GM12878 (cell line): ENCODE measurements at regions not wholly inside any gene's neighbourhood (a gene's known extent, or its start where the extent isn't known, plus 50 kb on each side); places are given as distances from the start of the nearest gene placed in this dataset.
A peak's percentile ranks its signal among the peaks of the same experiment; 100 is the strongest.

ENCODE experiments used
- ATAC-seq: fragments of 200-7000 bp; cut with Tn5 transposase; 3 replicates; pipeline ENCODE4 v1.9.1; 2020; ENCODE audit warnings: mild to moderate bottlenecking, moderate library complexity
- BruUV-seq: library from RNA; stranded (reverse); fragments of 400-500 nt; replicated peaks from 2 replicates; lab custom pipeline; 2021; lab: Mats Ljungman, UMichigan
- CTCF ChIA-PET: fragments of 300-600 bp; sonication (Branson Sonifier 250); formaldehyde crosslinking; extraction: SDS; loops from one replicate; lab custom pipeline; 2021; ENCODE audit warnings: inconsistent platforms; lab: Yijun Ruan, JAX
- POLR2A ChIA-PET: fragments of 350-600 bp; formaldehyde crosslinking; extraction: SDS; loops from one replicate; lab custom pipeline; 2021; ENCODE audit warnings: inconsistent platforms; lab: Charles Lee
- RAD21 ChIA-PET: fragments of 300-600 bp; sonication (Branson Sonifier 250); formaldehyde crosslinking; loops from one replicate; lab custom pipeline; 2023; ENCODE audit warnings: antibody characterized with exemption; ENCODE audit not compliant: unreplicated experiment; lab: Charles Lee
- SMC1A ChIA-PET: fragments of 300-600 bp; sonication (Branson Sonifier 250); formaldehyde crosslinking; loops from one replicate; lab custom pipeline; 2023; ENCODE audit not compliant: unreplicated experiment, uncharacterized antibody; lab: Charles Lee
- DNase-seq: peaks from one replicate; pipeline ENCODE4 v3.0.0-alpha.2; 2011; ENCODE audit warnings: low read depth, low spot score
- FAIRE-seq: peaks from 3 replicates; lab custom pipeline; 2011; peaks lifted over from hg19 to GRCh38; lab: Jason Lieb, UNC
- H2AFZ ChIP-seq: 2 replicates; pipeline ENCODE4 v1.6.0; 2011; ENCODE audit warnings: low read depth, low read length, control low read depth; ENCODE audit not compliant: control insufficient read depth
- H3K27ac ChIP-seq: 2 replicates; pipeline ENCODE4 v1.5.1; 2011; ENCODE audit warnings: control low read depth; ENCODE audit not compliant: control insufficient read depth, insufficient read depth
- H3K27me3 ChIP-seq, 2 experiments: replicated peaks in 1 of 2; 2 replicates each; pipeline versions ENCODE4 v1.6.0 to v1.6.1; 2011; ENCODE audit warnings: low read length in 1 of 2; ENCODE audit not compliant: control insufficient read depth in 2 of 2, insufficient read depth in 2 of 2
- H3K36me3 ChIP-seq, 2 experiments: 2 replicates each; pipeline ENCODE4 v1.5.1; 2011; ENCODE audit warnings: low read length in 1 of 2; ENCODE audit not compliant: control insufficient read depth in 2 of 2, insufficient read depth in 2 of 2
- H3K4me1 ChIP-seq: 2 replicates; pipeline ENCODE4 v1.6.1; 2011; ENCODE audit warnings: mild to moderate bottlenecking, low read length, moderate library complexity, mixed read lengths; ENCODE audit not compliant: control insufficient read depth, insufficient read depth
- H3K4me2 ChIP-seq: 2 replicates; pipeline ENCODE4 v1.6.0; 2011; ENCODE audit warnings: control low read depth; ENCODE audit not compliant: control insufficient read depth, insufficient read depth
- H3K4me3 ChIP-seq: fragments of 200-600 bp; sonication (generic); 2 replicates; pipeline ENCODE4 v1.5.1; 2016
- H3K79me2 ChIP-seq: 2 replicates; pipeline ENCODE4 v1.6.0; 2011; ENCODE audit warnings: low read length; ENCODE audit not compliant: control insufficient read depth, insufficient read depth
- H3K9ac ChIP-seq: 2 replicates; pipeline ENCODE4 v1.8.0; 2011; ENCODE audit warnings: low read length, control low read depth, mixed read lengths; ENCODE audit not compliant: control insufficient read depth, insufficient read depth
- H3K9me3 ChIP-seq: replicated peaks from 3 replicates; pipeline ENCODE4 v1.5.1; 2011; ENCODE audit warnings: mild to moderate bottlenecking, low read length; ENCODE audit not compliant: control insufficient read depth, insufficient read depth
- H4K20me1 ChIP-seq: 2 replicates; pipeline ENCODE4 v1.6.0; 2011; ENCODE audit not compliant: control insufficient read depth, insufficient read depth
- BHLHE40 ChIP-seq, 2 experiments: fragments of 450-650 bp in 1 of 2; IDR thresholded peaks; 2 replicates each; pipeline ENCODE4 v1.6.1; 2011 to 2017; ENCODE audit warnings: low read depth in 2 of 2, borderline replicate concordance in 1 of 2, improper control_type of control experiment in 1 of 2, low read length in 1 of 2, mild to moderate bottlenecking in 1 of 2
- BRCA1 ChIP-seq: IDR thresholded peaks from 2 replicates; pipeline ENCODE4 v1.6.1; 2011; ENCODE audit warnings: low read depth, low read length, improper control_type of control experiment
- EED ChIP-seq: sonication (generic); IDR thresholded peaks from 2 replicates; pipeline ENCODE4 v1.6.1; 2016; ENCODE audit warnings: antibody characterized with exemption, low read depth
- EP300 ChIP-seq, 2 experiments: fragments of 150-350 bp in 1 of 2; IDR thresholded peaks; 2 replicates each; pipeline ENCODE4 v1.6.1; 2011 to 2012; ENCODE audit warnings: low read depth in 2 of 2, low read length in 2 of 2, borderline replicate concordance in 1 of 2, improper control_type of control experiment in 1 of 2, inconsistent platforms in 1 of 2; ENCODE audit not compliant: control insufficient read depth in 1 of 2
- GABPA ChIP-seq: IDR thresholded peaks from 2 replicates; pipeline ENCODE4 v1.6.1; 2014; ENCODE audit warnings: antibody characterized with exemption, low read depth, mild to moderate bottlenecking, inconsistent platforms
- HDGF ChIP-seq: fragments of 450-650 bp; IDR thresholded peaks from 2 replicates; pipeline ENCODE4 v1.6.1; 2016; ENCODE audit warnings: antibody characterized with exemption
- MTA3 ChIP-seq: IDR thresholded peaks from 2 replicates; pipeline ENCODE4 v1.6.1; 2012; ENCODE audit warnings: low read length, inconsistent platforms, borderline replicate concordance
- PKNOX1 ChIP-seq: fragments of 450-650 bp; IDR thresholded peaks from 2 replicates; pipeline ENCODE4 v1.6.1; 2016; ENCODE audit warnings: mild to moderate bottlenecking
- POU2F2 ChIP-seq: IDR thresholded peaks from 3 replicates; pipeline ENCODE4 v1.6.1; 2011; ENCODE audit warnings: low read depth, mild to moderate bottlenecking, low read length, borderline replicate concordance
- RELB ChIP-seq: fragments of 450-650 bp; IDR thresholded peaks from 2 replicates; pipeline ENCODE4 v1.6.1; 2017; ENCODE audit warnings: low read depth, mild to moderate bottlenecking, moderate library complexity
- SIN3A ChIP-seq: IDR thresholded peaks from 2 replicates; pipeline ENCODE4 v1.6.1; 2012; ENCODE audit warnings: low read depth, low read length, improper control_type of control experiment
- SMC3 ChIP-seq: IDR thresholded peaks from 2 replicates; pipeline ENCODE4 v1.6.1; 2011; ENCODE audit warnings: low read length, improper control_type of control experiment, borderline replicate concordance
- SREBF1 ChIP-seq: IDR thresholded peaks from 2 replicates; pipeline ENCODE4 v1.6.1; 2012; ENCODE audit warnings: mild to moderate bottlenecking, low read length
- ZNF24 ChIP-seq: fragments of 450-650 bp; IDR thresholded peaks from 2 replicates; pipeline ENCODE4 v1.6.1; 2017; ENCODE audit warnings: antibody characterized with exemption, mild to moderate bottlenecking
- ZNF687 ChIP-seq: fragments of 450-650 bp; IDR thresholded peaks from 2 replicates; pipeline ENCODE4 v1.6.1; 2017; ENCODE audit warnings: mild to moderate bottlenecking, moderate library complexity
- WGBS: methylation state at CpG from one replicate; pipeline ENCODE4 v1.1.6; 2016; ENCODE audit warnings: low lambda C conversion rate; ENCODE audit not compliant: insufficient replicate concordance, insufficient coverage; ENCODE audit errors: missing lambda C conversion rate; 5-methylcytosine and 5-hydroxymethylcytosine counted together
- in situ Hi-C: fragments of 300-500 bp; cut with MboI; formaldehyde crosslinking; loops from 9 replicates; pipeline ENCODE4 v1.14.3; 2018; ENCODE audit warnings: mixed read lengths
- intact Hi-C: fragments of 100-400 bp; cut with micrococcal nuclease; formaldehyde crosslinking; loops from one replicate; pipeline ENCODE4 v1.14.2; 2022; ENCODE audit not compliant: unreplicated experiment

- no peak; the same call in 1 of the 2 replicates for TF ChIP-seq SMC3
- peak; percentile 65; the same call in 1 of the 2 replicates for TF ChIP-seq ZNF24
- no peak for TF ChIP-seq MTA3
- TF ChIP-seq EP300 (IDR thresholded peaks at IDR 0.05; ENCODE audit: borderline replicate concordance in 1 of 2, control insufficient read depth in 1 of 2, low read depth in 2 of 2, low read length in 2 of 2): no peak
- TF ChIP-seq ZNF687: no peak
- no peak for TF ChIP-seq SREBF1
These were observed 71.7 kb upstream of the ETV6 start (continued) for GRCh38 chr12:11577658-11578260.

GRCh38 chr12:11578461-11578993 lies 70.9 kb upstream of the ETV6 start:
- H3K27me3 ChIP-seq: no peaks in the 10 kb centered on the region
- no peaks in the 10 kb centered on the region for H3K36me3 ChIP-seq
- H3K4me3 ChIP-seq: peak overlapping the region; percentile 49; the same call in 1 of the 2 replicates
- H3K9ac ChIP-seq: peak overlapping the region; percentile 69
- RAD21 ChIA-PET: interaction anchor here (0.6 to 7.9 kb wide), 22 partner anchors 8 to 456 kb away, joined by 3 to 322 read pairs (median 15); partner anchors contain the start of gene ETV6
- 0% methylated on average over 3 of the region's 3 CpGs for WGBS
- intact Hi-C loops (loop anchor here (1.0 to 5.0 kb wide), 6 partner anchors 9 to 1144 kb away; no protein-coding TSS in a partner anchor), in situ Hi-C loops (loop anchor here (5.0 kb wide), 1 partner anchor 184 kb away; no protein-coding TSS in a partner anchor)
- H3K4me1 ChIP-seq: peaks cover 43% of the 10 kb centered on the region
- peak overlapping the region; percentile 89 for H3K27ac ChIP-seq
- peak; percentile 76 for ATAC-seq
- POLR2A ChIA-PET: interaction anchor here (0.6 to 4.1 kb wide), 13 partner anchors 9 to 1823 kb away, joined by 3 to 64 read pairs (median 6); no protein-coding TSS in a partner anchor
- peak overlapping the region; percentile 72 for H3K4me2 ChIP-seq
- SMC1A ChIA-PET: interaction anchor here (1.0 to 11.5 kb wide), 21 partner anchors 8 to 493 kb away, joined by 3 to 225 read pairs (median 24); partner anchors contain the start of gene ETV6
- H3K79me2 ChIP-seq: no peaks in the 10 kb centered on the region; the same call in none of the 2 replicates
- no peak for FAIRE-seq
- CTCF ChIA-PET: interaction anchor here (0.8 to 10.6 kb wide), 18 partner anchors 9 to 456 kb away, joined by 3 to 278 read pairs (median 4); partner anchors contain the start of gene ETV6
- no peaks in the 10 kb centered on the region for H4K20me1 ChIP-seq
- no TSS peak for BruUV-seq
- H3K9me3 ChIP-seq: peaks cover 18% of the 10 kb centered on the region
- H2AFZ ChIP-seq: no peak overlapping the region
- DNase-seq: peak; percentile 80
- TF ChIP-seq PKNOX1 (peak; percentile 49; the same call in 1 of the 2 replicates), BHLHE40 (IDR thresholded peaks at IDR 0.05; ENCODE audit: borderline replicate concordance in 1 of 2, low read depth in 2 of 2, low read length in 1 of 2) (peak; percentile 11 to 19; a peak in 1 of 4 replicates), POU2F2 (peak; percentile 52; the same call in 2 of the 3 replicates), EED (peak; percentile 63; the same call in 1 of the 2 replicates), HDGF (no peak), SIN3A (no peak), GABPA (0 out of 2 replicates have a peak, but pooled peaks have one; percentile 25), BRCA1 (no peak), RELB (peak; percentile 87)
